WTC11 (cell line): ENCODE measurements at regions not wholly inside any gene's neighbourhood (a gene's known extent, or its start where the extent isn't known, plus 50 kb on each side); places are given as distances from the start of the nearest gene placed in this dataset.

Experiments used
- ATF1 ChIP-seq: sonication (generic); formaldehyde crosslinking; IDR thresholded peaks from 2 replicates; pipeline ENCODE4 v1.8.1; 2023; ENCODE audit warnings: mild to moderate bottlenecking, moderate library complexity, missing genetic modification reagents
- ATF3 ChIP-seq: sonication (generic); formaldehyde crosslinking; conservative IDR thresholded peaks from 2 replicates; pipeline ENCODE4 v1.8.1; 2022; ENCODE audit warnings: mild to moderate bottlenecking, missing genetic modification reagents
- CTCF ChIP-seq: fragments of 200-600 bp; IDR thresholded peaks from 2 replicates; pipeline ENCODE4 v1.8.0; 2022; ENCODE audit warnings: antibody characterized with exemption
- HMGXB4 ChIP-seq: sonication (generic); formaldehyde crosslinking; IDR thresholded peaks from 2 replicates; pipeline ENCODE4 v1.8.1; 2023; ENCODE audit warnings: mild to moderate bottlenecking, moderate library complexity, missing genetic modification reagents
- RELA ChIP-seq: sonication (generic); formaldehyde crosslinking; IDR thresholded peaks from 2 replicates; pipeline ENCODE4 v1.8.1; 2022; ENCODE audit warnings: missing genetic modification reagents, mild to moderate bottlenecking, borderline replicate concordance
- USF2 ChIP-seq: sonication (generic); formaldehyde crosslinking; IDR thresholded peaks from 2 replicates; pipeline ENCODE4 v1.8.1; 2023; ENCODE audit warnings: mild to moderate bottlenecking, missing genetic modification reagents, moderate library complexity
- ZNF138 ChIP-seq: sonication (generic); formaldehyde crosslinking; conservative IDR thresholded peaks from 2 replicates; pipeline ENCODE4 v1.8.1; 2022; ENCODE audit warnings: mild to moderate bottlenecking, moderate library complexity, missing genetic modification reagents
- ZNF219 ChIP-seq: sonication (generic); formaldehyde crosslinking; IDR thresholded peaks from 2 replicates; pipeline ENCODE4 v1.8.0; 2023; ENCODE audit warnings: missing genetic modification reagents, mild to moderate bottlenecking, borderline replicate concordance

- TF ChIP-seq ATF1 (no peak), CTCF (no peak), ZNF219 (CRISPR knock-in tag) (no peak), HMGXB4 (CRISPR knock-in tag) (no peak), ATF3 (no peak), RELA (no peak), USF2 (no peak), ZNF138 (no peak)
Observed at GRCh38 chr18:34297287-34297686, 72.6 kb upstream of the NOL4 start.
